ENCODE measurements at regions not wholly inside any gene's neighbourhood (a gene's known extent, or its start where the extent isn't known, plus 50 kb on each side); places are given as distances from the start of the nearest gene placed in this dataset.

- no peaks in the 10 kb centered on the region for H3K27me3 Mint-ChIP-seq (ENCODE audit: insufficient read depth, low read depth)
- H4K20me1 ChIP-seq (ENCODE audit: low read depth), result no peaks in the 10 kb centered on the region
- no peak overlapping the region for H3K9ac ChIP-seq
- peaks cover 7% of the 10 kb centered on the region for H3K9me3 Mint-ChIP-seq
- H3K4me1 Mint-ChIP-seq, result no peaks in the 10 kb centered on the region
- H3K27ac ChIP-seq, result no peak overlapping the region
- H3F3A ChIP-seq (ENCODE audit: low read depth), result no peaks in the 10 kb centered on the region
- no peak overlapping the region for H3K4me3 Mint-ChIP-seq
- H3K36me3 ChIP-seq, result no peaks in the 10 kb centered on the region
- H3K27me3 ChIP-seq, result no peaks in the 10 kb centered on the region
- no peak for TF ChIP-seq CTCF (IDR thresholded peaks at IDR 0.05)
- no peak for TF ChIP-seq EZH2phosphoT487 (IDR thresholded peaks at IDR 0.05)
- no peak for TF ChIP-seq EZH2 (IDR thresholded peaks at IDR 0.05)
- no peak overlapping the region for H3K27ac Mint-ChIP-seq
- H3K4me1 ChIP-seq, result no peaks in the 10 kb centered on the region
- no peak overlapping the region for H2AFZ ChIP-seq (replicated peaks)
- DNase-seq (ENCODE audit: low spot score), result no peak
- no peaks in the 10 kb centered on the region for H3K9me3 ChIP-seq (ENCODE audit: low read depth)
- no peaks in the 10 kb centered on the region for H3K36me3 Mint-ChIP-seq
- no peaks in the 10 kb centered on the region for H3K79me2 ChIP-seq (ENCODE audit: low read depth)
- H3K4me2 ChIP-seq, result no peak overlapping the region
- H3K4me3 ChIP-seq, result no peak overlapping the region
These were observed 199.1 kb downstream of the HINT1 start for GRCh38 chr5:130965920-130966319.

- H3K27me3 Mint-ChIP-seq (ENCODE audit: insufficient read depth, low read depth), result no peaks in the 10 kb centered on the region
- no peaks in the 10 kb centered on the region for H3K4me1 ChIP-seq
- no peaks in the 10 kb centered on the region for H3K27me3 ChIP-seq
- no peak overlapping the region for H3K27ac ChIP-seq
- H3K36me3 ChIP-seq, result no peaks in the 10 kb centered on the region
- H3F3A ChIP-seq (ENCODE audit: low read depth), result no peaks in the 10 kb centered on the region
- TF ChIP-seq EZH2phosphoT487 (IDR thresholded peaks at IDR 0.05) (no peak), EZH2 (IDR thresholded peaks at IDR 0.05) (no peak), CTCF (IDR thresholded peaks at IDR 0.05) (no peak)
- H3K9me3 Mint-ChIP-seq, result peaks cover 7% of the 10 kb centered on the region
- no peak overlapping the region for H3K4me3 Mint-ChIP-seq
- H3K4me1 Mint-ChIP-seq, result no peaks in the 10 kb centered on the region
- no peak overlapping the region for H3K4me3 ChIP-seq
- H3K27ac Mint-ChIP-seq, result no peak overlapping the region
- no peaks in the 10 kb centered on the region for H3K36me3 Mint-ChIP-seq
- H4K20me1 ChIP-seq (ENCODE audit: low read depth), result no peaks in the 10 kb centered on the region
- DNase-seq (ENCODE audit: low spot score), result no peak
- H3K9ac ChIP-seq, result no peak overlapping the region
- no peak overlapping the region for H2AFZ ChIP-seq (replicated peaks)
- no peaks in the 10 kb centered on the region for H3K79me2 ChIP-seq (ENCODE audit: low read depth)
- no peak overlapping the region for H3K4me2 ChIP-seq
- H3K9me3 ChIP-seq (ENCODE audit: low read depth), result no peaks in the 10 kb centered on the region
These were observed 199.7 kb downstream of the HINT1 start for GRCh38 chr5:130965360-130965759.

- H3K4me1 Mint-ChIP-seq, result no peaks in the 10 kb centered on the region
- Histone ChIP-seq H3K9ac (no peak overlapping the region), H3K27ac (no peak overlapping the region), H3K36me3 (no peaks in the 10 kb centered on the region), H3K4me2 (no peak overlapping the region), H3K9me3 (ENCODE audit: low read depth) (no peaks in the 10 kb centered on the region), H4K20me1 (ENCODE audit: low read depth) (no peaks in the 10 kb centered on the region), H2AFZ (replicated peaks) (no peak overlapping the region), H3F3A (ENCODE audit: low read depth) (no peaks in the 10 kb centered on the region), H3K4me3 (no peak overlapping the region), H3K4me1 (no peaks in the 10 kb centered on the region), H3K27me3 (no peaks in the 10 kb centered on the region), H3K79me2 (ENCODE audit: low read depth) (no peaks in the 10 kb centered on the region)
- H3K27ac Mint-ChIP-seq, result no peak overlapping the region
- H3K9me3 Mint-ChIP-seq, result peaks cover 7% of the 10 kb centered on the region
- TF ChIP-seq CTCF (IDR thresholded peaks at IDR 0.05), result no peak
- TF ChIP-seq EZH2phosphoT487 (IDR thresholded peaks at IDR 0.05), result no peak
- no peak for TF ChIP-seq EZH2 (IDR thresholded peaks at IDR 0.05)
- H3K4me3 Mint-ChIP-seq, result no peak overlapping the region
- H3K27me3 Mint-ChIP-seq (ENCODE audit: insufficient read depth, low read depth), result no peaks in the 10 kb centered on the region
- DNase-seq (ENCODE audit: low spot score), result no peak
- H3K36me3 Mint-ChIP-seq, result no peaks in the 10 kb centered on the region
These were observed 200.5 kb downstream of the HINT1 start for GRCh38 chr5:130964231-130965202.

Measured in neural progenitor cell (in vitro differentiated cells).